Ascending aorta (tissue), 2 donors: ENCODE measurements at regions not wholly inside any gene's neighbourhood (a gene's known extent, or its start where the extent isn't known, plus 50 kb on each side); places are given as distances from the start of the nearest gene placed in this dataset.
"Not testable (repeated sequence)": the region's sequence is repeated elsewhere in the genome, so short reads cannot be mapped to it uniquely, and the experiment has no call there.

Experiments used
- DNase-seq, 2 donors: peaks; one replicate each; pipeline ENCODE4 v3.0.0-alpha.2; 2019; ENCODE audit warnings: low spot score in 2 of 2
- H3K27ac ChIP-seq, 2 donors: fragments of 200-600 bp; sonication (generic); one replicate each; pipeline ENCODE4 v1.5.1; 2016 to 2017; ENCODE audit warnings: mild to moderate bottlenecking in 1 of 2
- H3K27me3 ChIP-seq: fragments of 200-600 bp; sonication (generic); one replicate; pipeline ENCODE4 v1.5.1; 2017
- H3K36me3 ChIP-seq, 2 donors: fragments of 200-600 bp; sonication (generic); one replicate each; pipeline ENCODE4 v1.5.1; 2016
- H3K4me1 ChIP-seq, 2 donors: fragments of 200-600 bp; sonication (generic); one replicate each; pipeline ENCODE4 v1.5.1; 2016 to 2017; ENCODE audit warnings: mild to moderate bottlenecking in 1 of 2
- H3K4me3 ChIP-seq, 2 donors: fragments of 200-600 bp; sonication (generic); one replicate each; pipeline ENCODE4 v1.5.1; 2016 to 2017; ENCODE audit warnings: mild to moderate bottlenecking in 1 of 2
- H3K9me3 ChIP-seq, 2 donors: fragments of 200-600 bp; sonication (generic); one replicate each; pipeline ENCODE4 v1.5.1; 2016
- intact Hi-C: fragments of 100-400 bp; cut with DNase I; formaldehyde crosslinking; loops from one replicate; pipeline ENCODE4 v1.15.1; 2023
- TF ChIP-seq, protein P1 (sequence below), 3 experiments: fragments of 200-600 bp in 2 of 3; fragments of 450-650 bp in 1 of 3; sonication (generic) in 2 of 3; IDR thresholded peaks; one replicate each; pipeline ENCODE4 v1.5.1; 2016 to 2019; ENCODE audit warnings: antibody characterized with exemption in 3 of 3, mild to moderate bottlenecking in 1 of 3, moderate library complexity in 1 of 3

DNA sequence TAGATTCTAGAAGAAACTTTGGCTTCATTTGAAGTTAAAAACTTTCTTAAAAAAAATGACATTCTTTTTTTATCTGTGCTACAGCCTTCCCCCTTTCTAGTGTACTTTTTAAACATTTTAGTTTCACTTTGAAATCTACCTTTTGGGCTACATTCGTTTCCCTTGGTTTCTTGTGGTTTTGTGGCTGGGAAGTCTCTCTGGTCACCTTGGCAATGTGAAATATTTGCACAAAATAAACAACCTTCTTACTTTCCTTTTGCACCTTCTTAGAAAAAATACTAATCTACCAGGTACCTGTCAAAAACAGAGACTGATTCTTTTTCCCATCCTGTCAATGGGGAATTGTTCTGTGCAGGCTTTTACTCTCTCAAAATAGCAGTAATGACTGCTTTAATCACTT, 350.2 kb downstream of the GATA3 start:
- no peaks in the 10 kb centered on the region for H3K36me3 ChIP-seq
- no peak for DNase-seq
- intact Hi-C loops: no loop called here
- TF ChIP-seq, protein P1, sequence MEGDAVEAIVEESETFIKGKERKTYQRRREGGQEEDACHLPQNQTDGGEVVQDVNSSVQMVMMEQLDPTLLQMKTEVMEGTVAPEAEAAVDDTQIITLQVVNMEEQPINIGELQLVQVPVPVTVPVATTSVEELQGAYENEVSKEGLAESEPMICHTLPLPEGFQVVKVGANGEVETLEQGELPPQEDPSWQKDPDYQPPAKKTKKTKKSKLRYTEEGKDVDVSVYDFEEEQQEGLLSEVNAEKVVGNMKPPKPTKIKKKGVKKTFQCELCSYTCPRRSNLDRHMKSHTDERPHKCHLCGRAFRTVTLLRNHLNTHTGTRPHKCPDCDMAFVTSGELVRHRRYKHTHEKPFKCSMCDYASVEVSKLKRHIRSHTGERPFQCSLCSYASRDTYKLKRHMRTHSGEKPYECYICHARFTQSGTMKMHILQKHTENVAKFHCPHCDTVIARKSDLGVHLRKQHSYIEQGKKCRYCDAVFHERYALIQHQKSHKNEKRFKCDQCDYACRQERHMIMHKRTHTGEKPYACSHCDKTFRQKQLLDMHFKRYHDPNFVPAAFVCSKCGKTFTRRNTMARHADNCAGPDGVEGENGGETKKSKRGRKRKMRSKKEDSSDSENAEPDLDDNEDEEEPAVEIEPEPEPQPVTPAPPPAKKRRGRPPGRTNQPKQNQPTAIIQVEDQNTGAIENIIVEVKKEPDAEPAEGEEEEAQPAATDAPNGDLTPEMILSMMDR (IDR thresholded peaks at IDR 0.05): no peak
- H3K4me3 ChIP-seq: no peak overlapping the region
- no peak overlapping the region for H3K27ac ChIP-seq
- H3K4me1 ChIP-seq: no peaks in the 10 kb centered on the region
- H3K9me3 ChIP-seq: no peaks in the 10 kb centered on the region
- no peaks in the 10 kb centered on the region for H3K27me3 ChIP-seq

DNA sequence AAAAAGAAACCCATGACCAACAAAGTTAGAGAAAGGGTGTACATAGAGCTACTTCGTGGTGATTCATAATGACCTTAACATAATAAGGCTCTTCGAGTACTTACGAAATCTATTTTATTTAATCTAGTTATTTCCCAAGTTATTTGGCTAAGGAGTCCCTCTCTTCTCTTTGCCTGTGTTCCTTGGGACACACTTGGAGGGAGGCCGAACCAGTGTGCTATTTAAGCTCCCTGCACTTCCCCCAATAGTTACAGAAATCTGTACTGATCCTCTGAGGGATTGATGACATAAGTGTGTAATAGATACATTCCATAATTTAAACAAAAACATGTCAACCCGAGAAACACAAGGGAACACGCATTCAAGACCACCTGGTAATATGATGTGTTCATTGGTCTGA, 351.1 kb downstream of the GATA3 start:
- Histone ChIP-seq H3K27ac (no peak overlapping the region), H3K36me3 (no peaks in the 10 kb centered on the region), H3K4me3 (no peak overlapping the region), H3K4me1 (no peaks in the 10 kb centered on the region), H3K27me3 (no peaks in the 10 kb centered on the region), H3K9me3 (no peaks in the 10 kb centered on the region)
- intact Hi-C loops: no loop called here
- no peak for DNase-seq
- TF ChIP-seq, protein P1 (IDR thresholded peaks at IDR 0.05): no peak

DNA sequence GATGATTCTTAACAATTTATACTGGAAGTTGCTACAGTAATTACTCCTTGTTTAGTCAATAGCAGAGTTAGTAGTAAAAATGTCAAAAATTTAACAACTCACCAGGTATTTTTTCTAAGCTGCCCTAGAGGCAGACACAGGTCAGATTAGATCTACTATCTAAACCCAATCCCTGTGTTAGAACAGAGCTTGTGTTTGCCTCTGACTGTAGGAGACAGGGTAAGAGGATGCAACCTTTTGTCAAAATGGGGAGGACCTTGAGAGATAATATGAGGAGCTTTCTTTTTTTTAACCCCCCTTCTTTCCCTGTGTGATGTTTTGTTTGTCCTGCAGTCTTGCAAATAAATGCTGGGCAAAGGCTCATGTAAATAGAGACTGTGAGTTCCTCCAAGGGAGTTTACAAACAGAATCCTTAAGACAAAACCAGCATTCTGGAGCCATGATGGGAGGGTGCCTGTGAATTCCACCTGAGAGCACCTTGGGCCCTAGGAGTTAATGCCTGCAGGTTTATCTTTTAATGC, 353.1 kb downstream of the GATA3 start:
- H3K27ac ChIP-seq: no peak overlapping the region
- H3K4me1 ChIP-seq: no peaks in the 10 kb centered on the region
- H3K4me3 ChIP-seq: no peak overlapping the region
- DNase-seq: no peak
- H3K36me3 ChIP-seq: no peaks in the 10 kb centered on the region
- H3K9me3 ChIP-seq: no peaks in the 10 kb centered on the region
- intact Hi-C loops: no loop called here
- no peaks in the 10 kb centered on the region for H3K27me3 ChIP-seq
- TF ChIP-seq, protein P1 (IDR thresholded peaks at IDR 0.05): no peak

DNA sequence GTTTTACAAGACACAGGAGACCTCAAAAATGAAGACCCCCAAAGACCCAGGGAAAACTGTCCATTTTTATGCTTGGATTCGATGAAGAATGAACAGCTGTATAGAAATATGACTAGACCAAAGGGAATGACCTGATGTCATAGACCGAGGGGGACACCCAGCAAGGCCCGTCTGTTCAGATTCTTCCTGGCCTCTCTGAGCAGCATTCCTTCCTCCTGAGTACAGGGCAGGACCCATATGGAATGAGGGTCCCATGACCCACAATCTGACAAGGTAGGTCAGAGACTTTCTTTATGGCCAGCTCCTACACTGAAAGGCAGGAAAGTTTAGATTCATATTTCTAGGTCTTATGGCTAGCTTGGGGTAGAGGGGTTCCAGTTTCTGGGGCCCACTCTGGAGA, 356.0 kb downstream of the GATA3 start:
- TF ChIP-seq, protein P1 (IDR thresholded peaks at IDR 0.05): no peak
- Histone ChIP-seq H3K27me3 (no peaks in the 10 kb centered on the region), H3K27ac (no peak overlapping the region), H3K4me3 (no peak overlapping the region), H3K9me3 (no peaks in the 10 kb centered on the region), H3K36me3 (no peaks in the 10 kb centered on the region), H3K4me1 (no peaks in the 10 kb centered on the region)
- intact Hi-C loops: no loop called here
- no peak for DNase-seq

DNA sequence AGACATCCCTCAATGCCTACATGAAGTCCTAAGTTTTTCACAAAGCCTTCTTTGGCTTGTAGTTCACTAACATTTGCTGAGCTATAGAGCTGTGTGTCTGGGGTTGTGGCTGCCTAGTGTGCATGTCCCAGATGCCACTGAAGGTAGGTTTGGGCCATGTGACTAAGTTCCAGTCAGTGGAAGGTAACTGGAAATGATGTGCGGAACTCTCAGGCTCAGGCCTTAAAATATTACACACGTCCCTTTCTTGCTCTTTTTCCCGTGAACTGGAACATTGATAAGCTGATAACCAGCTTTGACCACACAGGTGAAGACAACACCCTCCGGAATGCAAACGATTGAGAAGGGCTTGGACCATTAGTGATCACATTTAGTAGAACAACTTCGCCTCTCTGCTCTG, 358.1 kb downstream of the GATA3 start:
- Histone ChIP-seq H3K4me3 (no peak overlapping the region), H3K36me3 (no peaks in the 10 kb centered on the region), H3K27ac (no peak overlapping the region), H3K9me3 (no peaks in the 10 kb centered on the region), H3K27me3 (no peaks in the 10 kb centered on the region), H3K4me1 (no peaks in the 10 kb centered on the region)
- DNase-seq: no peak
- TF ChIP-seq, protein P1 (IDR thresholded peaks at IDR 0.05): no peak
- intact Hi-C loops: no loop called here

DNA sequence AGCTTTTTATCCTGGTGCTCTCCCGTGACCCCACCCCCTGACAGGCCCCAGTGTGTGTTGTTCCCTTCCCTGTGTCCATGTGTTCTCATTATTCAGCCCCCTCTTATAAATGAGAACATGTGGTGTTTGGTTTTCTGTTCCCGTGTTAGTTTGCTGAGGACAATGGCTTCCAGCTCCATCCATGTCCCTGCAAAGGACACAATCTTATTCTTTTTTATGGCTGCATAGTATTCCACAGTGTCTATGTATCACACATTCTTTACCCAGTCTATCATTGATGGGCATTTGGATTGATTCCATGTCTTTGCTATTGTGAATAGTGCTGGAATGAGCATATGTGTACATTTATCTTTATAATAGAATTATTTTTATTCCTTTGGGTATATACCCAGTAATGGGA, 360.5 kb downstream of the GATA3 start:
- H3K4me1 ChIP-seq, H3K36me3 ChIP-seq, intact Hi-C loops, DNase-seq, H3K27ac ChIP-seq, H3K9me3 ChIP-seq, H3K4me3 ChIP-seq, H3K27me3 ChIP-seq: not testable (repeated sequence)
